Medulla oblongata (tissue), 1 donor: ENCODE measurements at regions not wholly inside any gene's neighbourhood (a gene's known extent, or its start where the extent isn't known, plus 50 kb on each side); places are given as distances from the start of the nearest gene placed in this dataset.
A peak's percentile ranks its signal among the peaks of the same experiment; 100 is the strongest.

Experiments
- DNase-seq: peaks from one replicate; pipeline ENCODE4 v3.0.0-alpha.2; 2015; ENCODE audit errors: extremely low spot score

- DNase-seq, result no peak
Observed at GRCh38 chr1:234680331-234680904, 70.4 kb upstream of the IRF2BP2 start.

- peak; percentile 94 for DNase-seq
Observed at GRCh38 chr1:234676103-234676594, 66.2 kb upstream of the IRF2BP2 start.

GRCh38 chr1:234675572-234675971 lies 65.6 kb upstream of the IRF2BP2 start:
- DNase-seq, result peak; percentile 22

- DNase-seq, result no peak
Observed at GRCh38 chr1:234675006-234675405, 65.0 kb upstream of the IRF2BP2 start.

GRCh38 chr1:234674218-234674815 lies 64.3 kb upstream of the IRF2BP2 start:
- DNase-seq, result no peak

- DNase-seq, result no peak
Observed at GRCh38 chr1:234672349-234673135, 62.6 kb upstream of the IRF2BP2 start.

- no peak for DNase-seq
Observed at GRCh38 chr1:234670967-234671626, 61.1 kb upstream of the IRF2BP2 start.

GRCh38 chr1:234669499-234669898 lies 59.5 kb upstream of the IRF2BP2 start:
- no peak for DNase-seq

GRCh38 chr1:234668577-234668955 lies 58.6 kb upstream of the IRF2BP2 start:
- no peak for DNase-seq

GRCh38 chr1:234667600-234668576 lies 57.9 kb upstream of the IRF2BP2 start:
- no peak for DNase-seq

GRCh38 chr1:234666761-234667160 lies 56.8 kb upstream of the IRF2BP2 start:
- DNase-seq, result peak; percentile 56

- DNase-seq, result peak; percentile 39
Observed at GRCh38 chr1:234665975-234666605, 56.1 kb upstream of the IRF2BP2 start.

- DNase-seq, result no peak
Observed at GRCh38 chr1:234662148-234662547, 52.2 kb upstream of the IRF2BP2 start.

GRCh38 chr1:234661317-234661928 lies 51.4 kb upstream of the IRF2BP2 start:
- no peak for DNase-seq

- DNase-seq, result no peak
Observed at GRCh38 chr1:234660536-234661316, 50.7 kb upstream of the IRF2BP2 start.
